Endodermal cell (in vitro differentiated cells): ENCODE measurements at regions not wholly inside any gene's neighbourhood (a gene's known extent, or its start where the extent isn't known, plus 50 kb on each side); places are given as distances from the start of the nearest gene placed in this dataset.
A peak's percentile ranks its signal among the peaks of the same experiment; 100 is the strongest.
"Not testable (repeated sequence)": the region's sequence is repeated elsewhere in the genome, so short reads cannot be mapped to it uniquely, and the experiment has no call there.

ENCODE experiments used
- DNase-seq: peaks from one replicate; pipeline ENCODE4 v3.0.0-alpha.2; 2017
- H3K27ac ChIP-seq: 2 replicates; pipeline ENCODE4 v1.5.1; 2013; ENCODE audit warnings: mild to moderate bottlenecking, low read depth, low read length, moderate library complexity
- H3K27me3 ChIP-seq: 2 replicates; pipeline ENCODE4 v1.6.1; 2013; ENCODE audit warnings: mild to moderate bottlenecking, low read length, moderate library complexity; ENCODE audit not compliant: insufficient read depth, control insufficient read depth, poor library complexity, severe bottlenecking
- H3K36me3 ChIP-seq: 2 replicates; pipeline ENCODE4 v1.7.0; 2013; ENCODE audit warnings: mild to moderate bottlenecking, low read length, moderate library complexity; ENCODE audit not compliant: control insufficient read depth, insufficient read depth
- H3K4me1 ChIP-seq: one replicate; pipeline ENCODE4 v1.7.0; 2013; ENCODE audit warnings: low read length; ENCODE audit not compliant: control insufficient read depth, insufficient read depth
- H3K4me3 ChIP-seq: 2 replicates; pipeline ENCODE4 v1.5.1; 2013; ENCODE audit warnings: mild to moderate bottlenecking, low read length, moderate library complexity
- H3K9ac ChIP-seq: 2 replicates; pipeline ENCODE4 v1.6.1; 2013; ENCODE audit warnings: mild to moderate bottlenecking, low read length, moderate library complexity; ENCODE audit not compliant: poor library complexity, severe bottlenecking; ENCODE audit errors: extremely low read depth
- H3K9me3 ChIP-seq: 2 replicates; pipeline ENCODE4 v1.6.1; 2013; ENCODE audit warnings: mild to moderate bottlenecking, low read length, moderate library complexity; ENCODE audit not compliant: control insufficient read depth
- H3K27ac Mint-ChIP-seq: 2 replicates; pipeline ENCODE4 v1.8.0; 2020; ENCODE audit warnings: mixed read lengths
- H3K27me3 Mint-ChIP-seq: 2 replicates; pipeline ENCODE4 v1.8.0; 2021; ENCODE audit warnings: mild to moderate bottlenecking, mixed read lengths; ENCODE audit not compliant: insufficient read depth
- H3K36me3 Mint-ChIP-seq: 2 replicates; pipeline ENCODE4 v1.8.0; 2020; ENCODE audit warnings: low read depth, mixed read lengths
- H3K4me1 Mint-ChIP-seq: 2 replicates; pipeline ENCODE4 v1.8.0; 2020; ENCODE audit warnings: mixed read lengths
- H3K4me3 Mint-ChIP-seq: 2 replicates; pipeline ENCODE4 v1.8.0; 2020; ENCODE audit warnings: mild to moderate bottlenecking, moderate library complexity, mixed read lengths
- H3K9me3 Mint-ChIP-seq: 2 replicates; pipeline ENCODE4 v1.8.0; 2020; ENCODE audit warnings: mild to moderate bottlenecking, mixed read lengths
- WGBS, 2 experiments: methylation state at CpG; one replicate each; pipeline versions ENCODE4 v1.1.5 to v1.1.7; 2013; ENCODE audit warnings: missing lambda C conversion rate in 2 of 2, mixed read lengths in 1 of 2; ENCODE audit not compliant: insufficient coverage in 1 of 2, insufficient read length in 1 of 2; 5-methylcytosine and 5-hydroxymethylcytosine counted together
- TF ChIP-seq, protein P1 (sequence below): fragments of 200-600 bp; sonication (generic); conservative IDR thresholded peaks from 2 replicates; pipeline ENCODE4 v1.5.0; 2021; ENCODE audit warnings: antibody characterized with exemption, mild to moderate bottlenecking

DNA sequence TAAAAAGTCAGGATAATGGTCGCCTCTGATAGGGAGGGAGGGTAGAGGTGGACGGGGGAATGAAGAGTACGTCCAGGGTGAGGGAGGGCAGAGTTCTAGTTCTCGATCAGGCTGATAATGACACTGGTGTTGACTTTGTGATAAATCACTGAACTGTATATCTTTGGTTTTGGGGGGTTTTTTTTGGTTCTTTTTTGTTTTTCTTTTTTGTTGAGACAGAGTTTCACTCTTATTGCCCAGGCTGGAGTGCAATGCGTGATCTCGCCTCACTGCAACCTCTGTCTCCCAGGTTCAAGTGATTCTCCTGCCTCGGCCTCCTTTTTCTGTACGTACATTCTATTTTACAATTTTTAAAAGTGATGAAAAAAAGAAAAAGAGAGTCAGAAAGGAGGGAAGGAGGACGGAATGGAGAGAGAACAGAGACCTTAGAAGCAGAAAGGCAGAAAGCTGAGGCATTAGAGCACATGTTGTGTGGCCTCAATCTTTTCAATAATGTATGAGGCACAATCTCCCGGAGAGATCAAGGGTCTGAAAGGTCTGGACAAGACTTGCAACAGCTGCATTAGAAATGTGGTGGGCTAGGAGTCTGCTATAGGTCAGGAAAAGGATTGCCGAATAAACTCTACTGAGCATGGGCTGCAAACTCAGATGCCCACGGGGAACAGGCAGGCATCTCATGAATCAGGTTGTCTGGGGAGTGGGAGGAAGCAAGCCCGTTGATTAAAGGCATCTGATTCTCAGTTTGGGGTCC lies 174.8 kb downstream of the TOMM20 start:
- Histone ChIP-seq H3K36me3 (no peaks in the 10 kb centered on the region), H3K9me3 (peaks cover 9% of the 10 kb centered on the region), H3K9ac (no peak overlapping the region), H3K4me3 (no peak overlapping the region), H3K4me1 (peaks cover 22% of the 10 kb centered on the region), H3K27me3 (no peaks in the 10 kb centered on the region), H3K27ac (peak overlapping the region; percentile 50)
- no peak for DNase-seq
- Mint-ChIP-seq H3K27ac (no peak overlapping the region), H3K4me1 (peaks cover 26% of the 10 kb centered on the region), H3K4me3 (no peak overlapping the region), H3K9me3 (peaks cover 12% of the 10 kb centered on the region), H3K36me3 (peaks cover 3% of the 10 kb centered on the region), H3K27me3 (no peaks in the 10 kb centered on the region)
- WGBS, 2 experiments, result 79 to 91% methylated on average over 7 to 12 of the region's 13 CpGs
- TF ChIP-seq, protein P1, sequence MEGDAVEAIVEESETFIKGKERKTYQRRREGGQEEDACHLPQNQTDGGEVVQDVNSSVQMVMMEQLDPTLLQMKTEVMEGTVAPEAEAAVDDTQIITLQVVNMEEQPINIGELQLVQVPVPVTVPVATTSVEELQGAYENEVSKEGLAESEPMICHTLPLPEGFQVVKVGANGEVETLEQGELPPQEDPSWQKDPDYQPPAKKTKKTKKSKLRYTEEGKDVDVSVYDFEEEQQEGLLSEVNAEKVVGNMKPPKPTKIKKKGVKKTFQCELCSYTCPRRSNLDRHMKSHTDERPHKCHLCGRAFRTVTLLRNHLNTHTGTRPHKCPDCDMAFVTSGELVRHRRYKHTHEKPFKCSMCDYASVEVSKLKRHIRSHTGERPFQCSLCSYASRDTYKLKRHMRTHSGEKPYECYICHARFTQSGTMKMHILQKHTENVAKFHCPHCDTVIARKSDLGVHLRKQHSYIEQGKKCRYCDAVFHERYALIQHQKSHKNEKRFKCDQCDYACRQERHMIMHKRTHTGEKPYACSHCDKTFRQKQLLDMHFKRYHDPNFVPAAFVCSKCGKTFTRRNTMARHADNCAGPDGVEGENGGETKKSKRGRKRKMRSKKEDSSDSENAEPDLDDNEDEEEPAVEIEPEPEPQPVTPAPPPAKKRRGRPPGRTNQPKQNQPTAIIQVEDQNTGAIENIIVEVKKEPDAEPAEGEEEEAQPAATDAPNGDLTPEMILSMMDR, result no peak

- H3K9me3 ChIP-seq, result peaks cover 9% of the 10 kb centered on the region
- no peak overlapping the region for H3K9ac ChIP-seq
- TF ChIP-seq, protein P1, result no peak
- H3K9me3 Mint-ChIP-seq, result peaks cover 12% of the 10 kb centered on the region
- H3K4me1 Mint-ChIP-seq, result peaks cover 7% of the 10 kb centered on the region
- no peak overlapping the region for H3K27ac Mint-ChIP-seq
- H3K27me3 ChIP-seq, result no peaks in the 10 kb centered on the region
- peaks cover 3% of the 10 kb centered on the region for H3K36me3 Mint-ChIP-seq
- no peaks in the 10 kb centered on the region for H3K36me3 ChIP-seq
- no peak overlapping the region for H3K27ac ChIP-seq
- H3K4me1 ChIP-seq, result peaks cover 9% of the 10 kb centered on the region
- H3K27me3 Mint-ChIP-seq, result no peaks in the 10 kb centered on the region
- no peak overlapping the region for H3K4me3 Mint-ChIP-seq
- no peak overlapping the region for H3K4me3 ChIP-seq
- no peak for DNase-seq
Measured at GRCh38 chr1:234950598-234950997, 178.0 kb downstream of the TOMM20 start.

DNA sequence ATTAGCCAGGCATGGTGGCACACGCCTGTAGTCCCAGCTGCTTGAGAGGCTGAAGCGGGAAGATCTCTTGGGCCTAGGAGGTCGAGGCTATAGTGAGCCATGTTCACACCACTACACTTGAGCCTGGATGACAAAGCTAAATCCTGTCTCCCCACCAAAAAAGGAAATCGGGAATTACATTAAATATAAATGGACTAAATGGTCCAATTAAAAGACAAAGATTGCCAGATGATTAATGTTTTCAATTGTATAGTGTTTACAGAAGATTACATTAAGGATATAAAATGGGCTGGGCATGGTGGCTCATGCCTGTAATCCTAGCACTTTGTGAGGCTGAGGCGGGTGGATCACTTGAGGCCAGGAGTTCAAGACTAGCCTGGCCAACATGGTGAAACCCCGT lies 179.1 kb downstream of the TOMM20 start:
- H3K27ac Mint-ChIP-seq, H3K36me3 Mint-ChIP-seq, DNase-seq, H3K4me1 Mint-ChIP-seq, H3K4me3 Mint-ChIP-seq, H3K27ac ChIP-seq, H3K9ac ChIP-seq, H3K27me3 ChIP-seq, H3K9me3 ChIP-seq, H3K4me3 ChIP-seq, H3K4me1 ChIP-seq, H3K27me3 Mint-ChIP-seq, H3K36me3 ChIP-seq: not testable (repeated sequence)
- H3K9me3 Mint-ChIP-seq, result peaks cover 12% of the 10 kb centered on the region
- 83 to 98% methylated on average over 2 to 5 of the region's 6 CpGs for WGBS, 2 experiments
